LoVo (cell line): ENCODE measurements at regions not wholly inside any gene's neighbourhood (a gene's known extent, or its start where the extent isn't known, plus 50 kb on each side); places are given as distances from the start of the nearest gene placed in this dataset.

ENCODE experiments used
- DNase-seq: peaks from one replicate; pipeline ENCODE4 v3.0.0-alpha.2; 2016; ENCODE audit warnings: low spot score

DNA sequence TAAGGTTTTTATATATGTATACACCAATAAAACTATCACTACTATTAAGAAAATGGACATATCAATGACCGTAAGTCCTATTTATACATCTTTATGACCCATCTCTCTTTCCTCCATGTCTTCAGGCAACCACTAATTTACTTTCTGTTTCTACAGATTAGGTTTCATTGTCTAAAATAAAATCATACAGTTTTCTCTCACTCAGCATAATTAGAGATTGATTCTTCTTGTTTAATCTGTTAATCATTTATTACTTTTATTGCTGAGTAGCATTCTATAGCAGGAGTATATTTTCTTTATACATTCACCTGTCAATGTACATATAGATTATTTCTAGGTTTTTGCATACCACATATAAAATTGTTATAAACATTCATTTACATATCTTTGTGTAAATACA is 388.0 kb downstream of the RFPL4B start:
- DNase-seq, result no peak

DNA sequence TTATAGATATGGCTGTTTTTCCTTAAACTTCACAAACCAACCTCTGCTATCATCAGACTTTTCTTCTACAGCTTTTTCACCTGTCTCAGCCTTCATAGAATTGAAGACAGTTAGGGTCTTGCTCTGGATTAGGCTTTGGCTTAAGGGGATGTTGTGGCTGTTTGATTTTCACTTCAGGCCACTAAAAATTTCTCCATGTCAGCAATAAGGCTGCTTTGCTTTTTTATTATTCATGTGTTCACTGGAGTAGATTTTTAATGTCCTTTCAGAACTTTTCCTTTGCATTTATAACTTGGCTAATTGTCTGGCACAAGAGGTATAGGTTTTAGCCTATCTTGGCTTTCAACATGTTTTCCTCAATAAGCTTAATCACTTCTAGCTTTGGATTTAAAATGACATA is 392.6 kb downstream of the RFPL4B start:
- no peak for DNase-seq

DNA sequence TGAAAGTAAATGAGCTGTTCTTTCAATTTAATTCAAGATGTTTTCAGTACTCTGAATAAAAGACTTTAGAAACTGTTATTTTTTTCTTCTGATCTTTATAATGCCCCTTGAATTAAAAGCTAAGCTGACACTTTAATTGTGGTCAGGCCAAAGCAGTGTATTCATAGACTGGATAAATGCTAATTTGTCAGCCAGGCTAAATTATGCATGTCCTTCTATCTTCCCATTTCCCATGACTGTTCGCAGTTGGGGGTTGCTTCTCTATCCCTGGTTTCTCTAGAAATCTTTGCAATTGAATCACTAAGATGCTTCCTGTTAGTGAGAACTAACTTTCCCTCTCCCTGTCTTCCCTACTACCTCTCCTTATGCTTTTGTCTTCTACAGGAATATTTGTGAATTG is 396.2 kb downstream of the RFPL4B start:
- no peak for DNase-seq

DNA sequence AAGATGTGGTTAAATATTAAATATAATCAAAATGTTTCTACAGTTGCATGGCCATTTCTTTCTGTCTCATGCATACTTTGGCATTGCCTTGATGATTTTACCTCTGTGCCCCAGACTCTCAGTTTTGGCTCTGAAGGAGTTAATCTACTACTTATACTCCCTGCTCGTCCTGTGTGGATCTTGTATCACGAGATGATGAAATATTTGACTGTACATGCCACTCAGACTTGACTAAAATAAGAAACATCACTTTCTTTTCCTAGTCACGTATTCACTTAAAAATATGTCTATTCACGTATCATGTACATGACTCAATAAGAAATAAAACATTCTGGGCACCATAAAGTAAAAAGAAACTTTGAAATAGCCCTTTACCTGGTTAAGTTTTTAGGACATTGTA is 397.7 kb downstream of the RFPL4B start:
- DNase-seq, result no peak

DNA sequence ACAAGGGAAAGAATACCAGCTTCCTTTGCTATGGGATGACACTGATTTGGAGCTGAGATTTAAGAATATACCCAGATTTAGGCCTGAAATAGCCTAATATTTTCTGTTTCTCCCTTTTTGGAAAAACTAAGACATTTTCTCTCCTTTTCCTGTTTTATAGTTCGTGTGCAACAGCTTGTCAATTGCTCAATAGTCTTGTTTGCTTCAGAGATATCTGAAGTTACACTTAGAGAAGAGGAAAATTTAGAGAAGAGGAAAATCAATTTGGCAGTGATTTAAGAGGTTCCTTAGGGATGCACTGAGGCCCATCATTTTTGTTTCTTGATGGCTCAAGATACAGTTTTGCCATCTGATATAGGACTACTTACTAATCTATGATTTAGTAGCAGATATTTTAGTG is 398.6 kb downstream of the RFPL4B start:
- no peak for DNase-seq

DNA sequence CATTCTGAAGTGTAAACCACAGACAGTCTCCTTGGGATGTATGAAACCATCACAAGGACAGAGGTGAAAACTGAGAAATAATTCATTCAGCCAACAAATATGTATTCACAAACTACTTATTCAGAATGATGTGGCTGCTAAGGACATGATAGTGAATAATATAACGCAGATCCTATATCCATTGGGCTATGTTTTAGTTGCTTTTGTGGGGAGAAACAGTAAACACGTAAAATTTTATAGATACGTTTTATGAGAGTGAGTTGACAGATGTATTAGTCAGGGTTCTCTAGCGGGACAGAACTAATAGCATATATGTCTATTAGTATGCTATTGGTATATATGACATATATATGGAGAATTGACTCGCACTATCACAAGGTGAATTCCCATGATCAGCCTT is 402.5 kb downstream of the RFPL4B start:
- DNase-seq, result no peak

DNA sequence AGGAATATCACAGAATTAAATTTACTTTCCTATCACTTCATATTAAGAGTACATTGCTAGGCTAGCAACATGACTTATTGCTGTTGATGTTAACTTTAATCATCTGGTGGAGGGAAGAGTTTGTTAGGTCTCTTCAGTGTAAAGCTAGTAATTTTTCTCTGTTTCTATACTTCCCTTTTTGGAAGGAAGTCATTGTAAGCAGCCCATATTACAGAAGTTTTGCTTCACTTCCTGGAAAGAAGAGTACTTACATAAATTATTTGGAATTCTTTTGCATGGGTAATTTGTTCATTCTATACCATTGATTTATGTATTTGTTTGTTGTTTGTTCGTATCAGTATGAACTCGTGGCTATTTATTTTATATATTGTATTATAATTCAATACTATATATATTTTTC is 405.2 kb downstream of the RFPL4B start:
- DNase-seq, result no peak

DNA sequence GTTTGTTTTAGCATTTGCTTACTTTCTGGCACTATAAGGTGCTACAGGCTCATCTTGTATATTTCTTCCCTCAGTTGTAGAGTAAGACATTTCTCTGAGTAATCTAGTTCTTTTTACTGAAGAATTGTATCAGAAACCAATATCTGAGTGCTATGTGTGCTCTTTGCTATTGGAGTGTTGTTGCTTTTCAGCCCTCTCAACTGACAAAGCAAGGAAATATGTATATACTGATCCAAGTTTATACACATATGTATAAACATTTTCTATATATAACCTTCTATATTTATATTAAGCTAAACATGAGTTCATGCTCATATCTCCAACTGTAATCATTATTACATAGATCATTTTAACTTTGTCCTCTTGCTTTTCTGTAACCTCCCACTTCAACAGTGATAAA is 405.7 kb downstream of the RFPL4B start:
- no peak for DNase-seq

DNA sequence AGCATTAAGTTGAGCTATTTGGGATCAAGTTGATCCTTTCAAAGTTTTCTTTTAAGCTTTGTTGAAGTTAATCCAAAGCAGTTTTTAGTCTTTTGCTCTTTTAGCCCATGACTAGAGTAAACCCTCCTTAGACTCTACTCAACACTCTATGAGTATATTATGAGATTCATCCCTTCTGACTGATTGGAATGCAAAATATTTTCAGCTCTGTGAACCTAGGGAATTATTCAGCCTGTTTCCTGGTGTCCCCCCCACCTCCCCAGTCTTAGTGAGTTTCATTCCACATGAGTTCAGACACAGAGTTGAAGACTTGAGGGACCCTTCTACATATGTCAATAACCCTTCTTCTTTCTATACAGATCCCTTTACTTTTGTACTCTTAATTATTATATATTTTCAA is 413.7 kb downstream of the RFPL4B start:
- no peak for DNase-seq

DNA sequence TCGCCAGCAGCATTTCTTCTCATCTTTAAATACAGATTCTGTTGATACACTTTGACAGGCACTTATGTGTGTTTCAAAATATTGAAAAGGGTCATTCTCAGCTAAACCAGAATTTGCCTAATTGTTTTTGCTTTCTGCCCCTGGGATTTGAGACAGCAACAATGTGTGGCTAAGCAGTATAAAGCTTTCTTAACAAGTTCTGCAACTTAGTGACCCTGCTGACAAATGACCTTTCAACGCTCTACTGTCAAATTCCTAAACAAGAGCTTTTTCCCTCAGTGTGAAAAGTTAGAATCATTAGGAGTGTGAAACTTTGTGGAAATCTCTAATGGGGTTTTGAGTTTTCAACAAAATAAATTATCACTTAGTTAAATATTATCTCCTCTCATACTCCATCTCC is 414.6 kb downstream of the RFPL4B start:
- no peak for DNase-seq

DNA sequence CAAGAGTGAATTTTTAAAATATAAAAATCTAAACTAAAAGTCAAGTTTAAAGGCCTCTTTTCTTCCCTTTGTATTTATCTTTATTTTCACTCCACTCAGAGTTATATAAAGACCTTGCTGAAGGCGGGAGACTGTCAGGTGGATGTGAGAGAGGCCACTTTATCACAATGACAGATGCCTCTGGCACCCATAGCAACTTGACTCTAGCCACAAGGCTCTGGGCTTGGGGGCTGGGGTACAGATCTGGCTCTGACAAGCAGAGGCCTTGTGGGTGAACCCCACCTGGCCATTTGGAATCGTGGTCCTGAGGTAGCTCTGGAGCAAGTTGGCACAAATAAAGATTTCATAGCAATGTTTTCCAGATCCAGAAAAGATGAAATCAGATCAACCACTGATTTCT is 417.2 kb downstream of the RFPL4B start:
- DNase-seq, result no peak

DNA sequence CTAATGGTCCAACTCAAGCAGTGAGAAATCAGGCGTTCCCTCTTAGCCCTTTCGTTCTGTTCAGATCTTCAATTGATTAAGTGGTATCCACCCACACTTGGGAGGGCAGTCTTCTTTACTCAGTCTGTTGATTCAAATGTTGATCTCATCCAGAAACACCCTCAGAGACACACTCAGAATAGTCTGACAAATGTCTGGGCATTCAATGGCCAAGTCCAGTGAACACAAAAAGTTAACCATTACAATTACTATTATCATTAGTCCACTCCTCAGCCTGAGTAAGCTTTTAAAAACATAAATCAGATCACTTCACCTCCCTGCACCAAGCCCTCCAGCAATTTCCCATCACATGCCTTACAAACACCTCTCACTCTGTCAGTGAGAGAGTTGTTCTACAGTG is 423.2 kb downstream of the RFPL4B start:
- no peak for DNase-seq

DNA sequence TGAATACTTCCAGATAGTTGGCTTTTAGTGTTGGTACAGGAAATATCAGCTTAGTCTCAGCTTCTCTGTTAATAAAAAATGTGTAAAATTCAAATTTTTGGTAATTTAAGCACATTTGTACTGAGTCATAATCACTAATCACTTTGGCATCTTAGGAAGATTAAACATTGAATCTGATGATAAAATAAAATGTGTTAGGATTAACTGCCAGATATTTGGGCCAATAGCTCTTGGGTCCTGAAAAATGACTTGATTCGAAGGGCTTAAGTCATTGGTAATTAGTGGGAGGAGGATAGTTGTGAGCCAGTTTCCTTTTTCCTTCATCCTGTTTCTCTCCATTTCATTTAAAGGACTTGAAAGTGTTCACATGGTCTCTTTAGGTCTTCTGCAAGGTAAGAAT is 426.1 kb downstream of the RFPL4B start:
- DNase-seq, result no peak

DNA sequence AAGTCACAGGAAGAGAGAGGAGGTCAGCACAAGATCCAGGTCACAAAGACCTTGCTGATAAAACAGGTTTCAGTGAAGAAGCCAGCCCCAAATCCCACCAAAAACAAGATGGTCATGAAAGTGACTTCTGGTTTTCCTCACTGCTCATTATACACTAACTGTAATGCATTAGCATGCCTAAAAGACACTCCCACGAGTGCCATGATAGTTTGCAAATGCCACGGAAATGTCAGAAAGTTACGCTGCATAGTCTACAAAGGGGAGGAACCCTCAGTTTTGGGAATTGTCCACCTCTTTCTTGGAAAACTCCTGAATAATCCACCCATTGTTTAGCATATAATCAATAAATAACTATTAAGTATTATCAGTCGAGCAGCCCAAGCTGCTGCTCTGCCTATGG is 427.2 kb downstream of the RFPL4B start:
- no peak for DNase-seq

DNA sequence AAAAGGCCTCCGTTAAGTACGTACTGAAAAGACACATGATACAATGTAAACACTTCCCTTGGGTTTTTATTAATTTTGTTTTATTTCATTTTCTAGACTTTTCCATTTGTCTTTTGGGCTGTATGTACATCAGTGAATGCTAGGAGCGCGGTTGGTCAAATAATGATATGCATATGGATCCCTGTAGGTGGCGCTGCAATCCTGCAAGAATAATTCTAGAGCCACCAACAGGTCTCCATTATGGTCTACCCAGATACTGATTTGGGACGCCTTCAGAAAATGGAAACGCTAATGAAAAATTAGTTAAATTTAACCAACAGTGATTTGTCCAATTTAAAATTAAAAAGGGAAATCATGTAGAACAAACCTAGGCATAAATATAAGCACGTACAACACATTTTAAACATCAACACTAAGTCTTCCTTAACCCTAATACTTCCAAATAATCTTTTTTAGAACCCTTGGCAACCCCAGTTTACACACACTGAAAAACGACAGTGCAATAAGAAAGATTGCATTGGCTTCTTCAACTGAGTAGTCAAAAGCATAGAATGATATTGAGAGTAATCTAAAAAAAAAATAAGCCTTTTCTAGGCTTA is 433.5 kb downstream of the RFPL4B start:
- peak; percentile 73 for DNase-seq

DNA sequence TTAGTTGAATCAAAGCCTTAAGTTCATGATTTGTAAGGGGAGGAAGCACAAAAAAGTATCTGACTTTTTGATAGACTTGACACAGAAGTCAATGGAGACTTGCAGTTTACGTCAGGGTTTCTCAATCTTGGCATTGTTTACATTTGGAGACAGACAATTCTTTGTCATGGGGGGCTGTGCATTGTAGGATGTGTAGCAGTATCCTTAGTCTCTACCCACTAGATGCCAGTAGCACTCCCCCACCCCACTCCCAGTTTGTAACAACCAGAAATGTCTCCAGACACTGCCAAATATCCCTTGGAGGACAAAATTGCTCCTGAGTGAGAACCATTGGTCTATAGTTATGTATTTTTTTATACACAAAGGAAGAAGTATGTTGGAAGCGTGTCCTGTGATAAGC is 434.1 kb downstream of the RFPL4B start:
- DNase-seq, result no peak

DNA sequence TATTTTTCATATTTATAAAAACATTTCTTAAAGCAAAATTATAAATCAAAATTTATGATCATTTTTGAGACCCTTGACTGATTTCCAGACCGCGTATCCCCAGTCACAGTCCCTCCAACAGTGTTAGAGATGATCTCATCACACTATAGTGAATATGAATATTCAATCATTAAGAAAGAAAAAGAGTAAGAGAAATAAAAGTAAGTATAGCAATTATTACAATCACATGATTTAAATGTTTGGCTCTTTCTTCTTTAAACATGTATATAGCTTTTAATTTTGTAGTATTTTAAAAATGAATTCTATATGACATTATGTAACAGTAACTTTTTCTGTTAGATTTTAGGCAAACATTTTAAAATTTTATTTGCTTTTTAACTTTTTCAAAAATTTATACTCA is 438.3 kb downstream of the RFPL4B start:
- DNase-seq, result no peak

DNA sequence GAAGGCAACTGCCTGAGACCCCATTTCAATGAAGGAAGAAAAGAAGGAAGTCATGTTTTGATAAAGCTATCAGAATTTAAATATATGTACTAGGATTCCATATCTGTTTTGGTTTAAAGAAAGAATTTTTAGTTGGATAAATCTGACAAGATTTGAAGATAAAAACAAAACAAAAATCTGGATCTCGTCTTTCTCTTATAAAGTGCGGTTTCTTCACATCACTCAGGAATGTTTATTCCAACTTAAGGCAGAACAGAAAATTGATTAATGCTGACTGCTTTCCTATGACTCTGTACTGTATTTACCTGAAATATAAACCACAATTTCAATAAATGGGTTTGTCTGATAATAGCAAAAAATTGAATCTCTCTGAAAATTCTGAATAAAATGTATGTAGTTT is 439.7 kb downstream of the RFPL4B start:
- DNase-seq, result no peak

DNA sequence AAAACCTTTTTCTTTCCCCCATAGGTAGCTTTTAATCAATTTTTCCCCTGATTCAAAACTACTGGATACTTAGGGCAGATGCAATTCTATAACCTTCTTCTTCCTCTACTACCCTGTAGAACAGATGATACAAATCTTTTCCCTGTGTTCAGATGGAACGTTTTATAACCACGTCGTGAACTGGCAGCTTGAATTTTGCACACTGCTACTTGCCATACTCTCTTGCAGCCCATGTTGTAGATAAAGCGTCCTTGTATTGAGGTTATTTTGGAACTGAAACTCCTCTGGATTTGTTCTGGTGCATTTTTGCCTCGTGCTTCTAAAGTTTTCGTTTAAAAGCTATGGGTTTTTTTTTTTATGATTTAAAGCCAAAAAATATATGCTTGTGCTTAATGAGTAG is 440.2 kb downstream of the RFPL4B start:
- DNase-seq, result no peak

DNA sequence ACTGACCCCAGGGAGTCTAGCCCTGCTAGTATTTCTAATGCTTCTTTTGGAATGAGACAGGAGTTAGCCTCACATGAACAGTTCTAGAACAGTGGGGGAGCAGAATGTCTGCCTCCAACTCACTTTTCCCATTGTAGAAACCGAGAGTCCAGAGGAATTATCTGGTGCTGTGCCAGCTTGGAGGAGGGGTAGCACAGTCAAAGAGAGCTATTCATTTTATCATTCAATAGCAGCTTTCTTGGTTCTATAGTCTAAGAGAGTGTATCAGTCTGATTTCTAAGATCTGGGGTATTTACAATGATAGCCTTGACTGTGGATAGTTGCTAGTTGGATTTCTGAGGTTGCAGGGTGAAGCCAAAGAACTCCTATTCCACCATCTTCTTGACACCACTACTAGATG is 448.2 kb downstream of the RFPL4B start:
- DNase-seq, result no peak

DNA sequence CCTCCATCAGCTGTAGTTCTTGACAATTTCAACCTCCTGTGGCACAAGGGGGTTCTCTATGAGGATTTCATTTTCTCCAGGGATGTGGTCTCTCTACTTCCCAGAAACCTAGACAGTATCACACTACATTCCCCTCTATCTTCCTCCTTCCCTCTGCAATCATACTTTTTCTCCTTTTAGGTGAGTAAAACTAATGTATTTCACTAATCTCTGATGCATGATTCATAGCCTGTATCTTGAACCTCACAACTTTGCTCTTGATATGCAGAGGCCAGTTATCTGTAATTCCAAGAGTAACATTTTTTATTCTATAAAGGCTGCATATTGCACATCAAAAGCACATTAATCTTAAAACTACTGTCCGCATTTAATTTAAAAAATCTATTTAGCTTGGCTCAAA is 449.6 kb downstream of the RFPL4B start:
- DNase-seq, result no peak

DNA sequence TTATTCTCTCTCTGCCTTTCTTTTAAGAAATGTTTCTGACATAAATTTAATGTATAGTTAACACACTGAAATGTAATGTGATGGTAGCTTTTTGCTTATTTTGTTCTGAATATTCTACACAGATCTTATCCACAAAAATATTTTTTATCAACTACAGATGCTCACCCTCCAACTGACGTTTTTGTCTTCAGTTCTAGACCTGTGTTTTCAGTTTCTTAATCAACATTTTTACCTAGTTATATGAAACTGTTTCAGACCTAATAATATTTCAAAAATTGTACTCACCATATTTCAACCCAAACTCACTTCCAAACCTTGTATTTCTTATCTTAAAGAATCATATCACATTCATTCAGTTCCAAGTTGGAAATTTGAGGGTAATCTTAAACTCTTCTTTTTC is 452.8 kb downstream of the RFPL4B start:
- no peak for DNase-seq

DNA sequence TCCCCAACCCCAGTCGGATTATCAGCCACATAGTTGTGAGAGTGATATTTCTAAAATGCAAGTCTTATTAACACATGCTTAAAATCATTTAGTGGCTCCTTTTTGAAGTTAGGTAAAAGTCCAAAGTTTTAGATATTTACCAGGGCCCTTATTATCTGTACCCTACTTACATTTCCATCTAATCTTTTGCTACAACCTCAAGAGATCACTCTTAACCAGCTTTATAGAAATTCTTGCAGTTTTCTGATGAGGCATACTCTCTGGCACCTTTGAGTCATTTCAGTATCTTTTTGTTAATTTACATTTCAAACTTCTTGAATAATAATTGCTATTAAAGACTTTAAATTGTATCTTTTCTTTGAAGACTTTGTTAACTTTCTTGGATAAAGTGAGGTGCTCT is 453.3 kb downstream of the RFPL4B start:
- DNase-seq, result no peak

DNA sequence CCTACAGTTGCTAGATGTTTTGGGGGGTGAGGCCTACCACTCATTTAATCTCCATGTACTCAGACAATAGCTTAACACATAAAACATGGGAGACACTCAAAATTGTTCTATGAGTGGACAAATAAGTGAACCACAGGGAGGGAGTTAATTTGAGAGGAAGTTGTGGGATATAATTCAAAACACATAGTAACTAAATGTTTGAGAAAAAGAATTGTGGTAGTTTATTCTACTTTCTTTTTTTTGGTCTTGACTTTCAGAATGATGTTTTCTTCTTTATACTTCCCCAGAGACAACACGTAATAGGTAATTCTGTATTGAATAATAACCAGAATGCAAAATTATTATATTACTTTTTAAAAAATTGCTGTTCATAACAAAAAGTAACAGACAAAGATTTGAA is 453.8 kb downstream of the RFPL4B start:
- DNase-seq, result no peak

DNA sequence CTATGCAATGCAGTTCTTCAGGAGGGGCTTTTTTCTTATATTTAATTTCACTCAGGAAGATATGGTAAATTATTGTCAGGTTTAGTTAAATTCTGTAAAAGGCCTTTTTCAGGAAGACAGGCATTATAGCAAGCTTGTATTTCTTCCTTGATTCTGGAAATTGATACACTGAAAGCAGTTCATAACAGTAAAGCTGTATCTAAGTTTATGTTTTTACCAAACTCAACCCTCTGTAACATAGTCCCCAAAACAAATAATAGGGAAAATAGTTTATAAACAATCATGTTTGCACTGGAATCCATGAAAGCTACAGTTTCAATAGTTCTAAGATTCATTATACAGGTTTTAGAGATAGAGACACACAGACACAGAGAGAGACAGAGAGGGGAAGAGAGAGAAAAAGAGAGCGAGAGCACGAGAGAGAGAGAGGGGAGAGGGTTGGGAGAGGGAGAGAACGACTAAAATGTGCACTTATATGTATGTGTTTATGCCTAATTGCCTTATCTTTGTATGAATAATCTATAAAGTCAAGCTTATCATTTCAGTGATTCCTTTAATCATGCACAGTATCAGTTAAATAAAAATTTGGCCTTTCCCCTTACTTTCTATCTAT is 454.4 kb downstream of the RFPL4B start:
- DNase-seq, result no peak
